Ovary (tissue), 3 donors: ENCODE measurements at regions not wholly inside any gene's neighbourhood (a gene's known extent, or its start where the extent isn't known, plus 50 kb on each side); places are given as distances from the start of the nearest gene placed in this dataset.

ENCODE experiments used
- CTCF ChIP-seq, 3 donors: fragments of 450-650 bp in 2 of 3; fragments of 200-600 bp in 1 of 3; IDR thresholded peaks; one replicate each; pipeline versions ENCODE4 v1.5.1 to v1.8.0; 2016 to 2022; ENCODE audit warnings: antibody characterized with exemption in 3 of 3, mild to moderate bottlenecking in 1 of 3
- EP300 ChIP-seq: sonication (generic); formaldehyde crosslinking; IDR thresholded peaks from one replicate; pipeline ENCODE4 v1.6.1; 2017; ENCODE audit warnings: antibody characterized with exemption
- donor health status: DM: no; HTN: no; CAD: no.

GRCh38 chr1:213618094-213618493 is 369.7 kb upstream of the PROX1 start:
- TF ChIP-seq CTCF (IDR thresholded peaks at IDR 0.05): no peak
- no peak for TF ChIP-seq EP300
